Activated T-cell treated with anti-CD3 and anti-CD28 coated beads, Interleukin-2, amount 50 U/mL, for 24 hours (primary cell): ENCODE measurements at regions not wholly inside any gene's neighbourhood (a gene's known extent, or its start where the extent isn't known, plus 50 kb on each side); places are given as distances from the start of the nearest gene placed in this dataset.
"Not testable (repeated sequence)": the region's sequence is repeated elsewhere in the genome, so short reads cannot be mapped to it uniquely, and the experiment has no call there.

Experiments
- DNase-seq: peaks from one replicate; pipeline ENCODE4 v3.0.0-alpha.2; 2020
- H3K27ac Mint-ChIP-seq: 2 replicates; pipeline ENCODE4 v1.8.0; 2020; ENCODE audit warnings: mild to moderate bottlenecking, mixed read lengths
- H3K27me3 Mint-ChIP-seq: 2 replicates; pipeline ENCODE4 v1.8.0; 2020; ENCODE audit warnings: mixed read lengths
- H3K36me3 Mint-ChIP-seq: 2 replicates; pipeline ENCODE4 v1.8.0; 2020; ENCODE audit warnings: low read depth, mixed read lengths
- H3K4me1 Mint-ChIP-seq: 2 replicates; pipeline ENCODE4 v1.8.0; 2020; ENCODE audit warnings: low read depth, mixed read lengths
- H3K4me3 Mint-ChIP-seq: 2 replicates; pipeline ENCODE4 v1.8.0; 2020; ENCODE audit warnings: mild to moderate bottlenecking, moderate library complexity, mixed read lengths
- H3K9me3 Mint-ChIP-seq: 2 replicates; pipeline ENCODE4 v1.8.0; 2020; ENCODE audit warnings: mixed read lengths

DNA sequence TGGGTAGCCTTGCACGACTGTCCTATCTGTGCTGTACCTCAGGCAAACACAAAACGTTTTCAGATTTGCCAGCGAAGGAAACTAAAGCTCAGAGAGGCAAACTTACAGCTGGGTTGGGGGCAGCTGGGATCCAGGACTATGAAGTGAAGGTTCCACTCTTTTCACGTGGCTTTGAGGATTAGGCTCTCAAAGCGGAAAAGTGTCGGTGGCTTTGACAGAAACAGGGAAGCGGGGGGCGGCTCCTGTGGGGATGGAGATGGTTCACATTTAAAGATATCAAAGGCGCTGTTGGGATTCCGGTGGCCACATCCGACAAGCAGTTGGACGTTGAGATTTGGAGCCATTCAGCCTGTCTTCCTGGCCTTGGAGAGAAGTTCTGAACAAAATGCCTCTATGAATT, 958.3 kb upstream of the ZNF722 start:
- Mint-ChIP-seq H3K27ac (no peak overlapping the region), H3K27me3 (no peaks in the 10 kb centered on the region), H3K36me3 (no peaks in the 10 kb centered on the region), H3K4me3 (no peak overlapping the region), H3K4me1 (no peaks in the 10 kb centered on the region), H3K9me3 (peaks cover 49% of the 10 kb centered on the region)
- no peak for DNase-seq

DNA sequence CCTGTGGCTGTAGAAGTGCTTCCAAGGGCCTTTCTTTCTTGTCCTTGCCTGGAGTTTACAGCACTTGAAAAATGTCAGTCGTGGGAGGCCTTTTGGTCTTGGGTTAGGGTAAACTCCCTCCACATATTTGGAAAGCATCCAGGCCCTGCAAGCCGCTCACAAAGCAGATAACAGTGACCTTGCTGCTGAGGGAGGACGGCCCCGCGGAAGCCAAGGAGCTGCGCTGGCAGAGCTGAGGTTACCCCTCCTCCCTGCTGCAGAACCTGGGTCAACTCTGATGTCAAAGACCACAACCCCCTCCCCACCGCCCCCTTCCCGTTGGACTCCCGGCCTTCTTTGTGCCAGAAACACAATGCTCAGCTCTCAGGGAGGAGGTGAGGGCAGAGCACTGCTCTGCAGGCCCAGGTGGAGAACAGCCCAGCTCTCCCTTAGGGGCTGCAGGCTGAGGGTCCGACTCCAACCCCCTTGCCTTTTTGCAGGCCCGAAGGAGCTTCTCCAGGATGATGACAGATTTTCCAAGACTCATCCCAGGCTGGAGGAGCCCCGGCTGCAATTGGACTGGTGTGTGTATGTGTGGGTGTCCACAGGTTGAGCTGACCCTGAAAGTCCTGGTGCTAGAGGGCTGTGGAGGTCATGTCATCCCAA, 957.6 kb upstream of the ZNF722 start:
- no peak overlapping the region for H3K4me3 Mint-ChIP-seq
- no peak overlapping the region for H3K27ac Mint-ChIP-seq
- no peaks in the 10 kb centered on the region for H3K4me1 Mint-ChIP-seq
- H3K36me3 Mint-ChIP-seq = no peaks in the 10 kb centered on the region
- H3K27me3 Mint-ChIP-seq = no peaks in the 10 kb centered on the region
- H3K9me3 Mint-ChIP-seq = peaks cover 43% of the 10 kb centered on the region
- DNase-seq = no peak

DNA sequence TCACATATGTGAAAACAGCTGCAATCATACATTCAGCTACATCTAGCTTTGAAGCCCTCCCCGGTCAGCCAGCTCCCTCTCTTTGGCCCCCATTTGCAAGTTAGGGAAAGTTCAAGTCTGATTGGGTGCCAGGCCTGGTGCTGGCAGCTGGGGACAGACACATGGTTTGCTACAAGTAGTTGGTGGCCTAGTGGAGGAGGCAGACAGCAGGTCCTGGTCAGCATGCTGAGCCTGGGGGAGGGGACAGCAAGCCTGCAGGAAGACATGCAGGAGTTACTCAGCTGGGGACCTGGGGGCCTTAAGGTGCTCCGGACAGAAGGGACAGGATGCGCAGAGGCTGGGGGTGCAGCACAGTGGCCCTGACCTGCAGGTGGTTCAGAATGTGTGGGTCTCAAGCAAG, 956.9 kb upstream of the ZNF722 start:
- Mint-ChIP-seq H3K4me3 (no peak overlapping the region), H3K4me1 (no peaks in the 10 kb centered on the region), H3K27ac (no peak overlapping the region), H3K9me3 (peaks cover 43% of the 10 kb centered on the region), H3K36me3 (no peaks in the 10 kb centered on the region), H3K27me3 (no peaks in the 10 kb centered on the region)
- DNase-seq = no peak

DNA sequence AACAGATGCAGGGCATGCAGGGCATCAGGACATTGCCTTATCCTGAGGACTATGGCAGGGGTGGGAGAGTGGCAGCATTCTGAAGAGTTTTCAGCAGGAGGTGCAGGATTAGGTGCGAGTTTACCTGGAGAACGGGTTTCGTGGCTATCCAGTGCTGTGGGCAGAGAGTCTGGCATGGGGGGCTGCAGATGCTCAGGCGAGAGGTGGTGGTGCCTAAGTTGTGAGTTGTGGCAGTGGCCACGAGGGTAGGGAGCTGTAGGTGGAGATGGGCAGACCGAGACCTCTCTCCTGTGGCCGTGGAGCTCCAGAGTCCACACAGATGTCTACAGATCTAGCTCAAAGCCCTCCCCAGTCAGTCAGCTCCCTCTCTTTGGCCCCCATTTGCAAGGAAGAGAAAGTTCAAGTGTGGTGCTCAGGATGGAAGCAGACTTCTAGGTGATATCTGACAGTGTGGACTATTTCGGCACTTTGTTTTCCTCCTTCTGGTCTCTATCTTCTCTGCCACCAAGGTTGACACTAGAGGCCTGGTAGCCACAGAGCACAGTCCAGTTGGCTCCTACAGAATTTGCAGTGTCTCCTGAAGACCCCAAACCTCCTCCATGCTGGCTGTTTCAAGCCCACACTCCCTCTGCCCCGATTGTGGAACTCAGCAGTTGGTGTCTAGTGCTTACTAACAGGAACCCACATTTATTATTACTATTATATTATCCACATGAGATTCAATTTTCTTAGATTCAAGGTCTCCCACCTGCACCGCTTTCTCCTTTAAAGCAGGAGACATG, 955.7 kb upstream of the ZNF722 start:
- Mint-ChIP-seq H3K4me3 (no peak overlapping the region), H3K27ac (no peak overlapping the region), H3K36me3 (no peaks in the 10 kb centered on the region), H3K9me3 (peaks cover 43% of the 10 kb centered on the region), H3K27me3 (no peaks in the 10 kb centered on the region), H3K4me1 (no peaks in the 10 kb centered on the region)
- no peak for DNase-seq

DNA sequence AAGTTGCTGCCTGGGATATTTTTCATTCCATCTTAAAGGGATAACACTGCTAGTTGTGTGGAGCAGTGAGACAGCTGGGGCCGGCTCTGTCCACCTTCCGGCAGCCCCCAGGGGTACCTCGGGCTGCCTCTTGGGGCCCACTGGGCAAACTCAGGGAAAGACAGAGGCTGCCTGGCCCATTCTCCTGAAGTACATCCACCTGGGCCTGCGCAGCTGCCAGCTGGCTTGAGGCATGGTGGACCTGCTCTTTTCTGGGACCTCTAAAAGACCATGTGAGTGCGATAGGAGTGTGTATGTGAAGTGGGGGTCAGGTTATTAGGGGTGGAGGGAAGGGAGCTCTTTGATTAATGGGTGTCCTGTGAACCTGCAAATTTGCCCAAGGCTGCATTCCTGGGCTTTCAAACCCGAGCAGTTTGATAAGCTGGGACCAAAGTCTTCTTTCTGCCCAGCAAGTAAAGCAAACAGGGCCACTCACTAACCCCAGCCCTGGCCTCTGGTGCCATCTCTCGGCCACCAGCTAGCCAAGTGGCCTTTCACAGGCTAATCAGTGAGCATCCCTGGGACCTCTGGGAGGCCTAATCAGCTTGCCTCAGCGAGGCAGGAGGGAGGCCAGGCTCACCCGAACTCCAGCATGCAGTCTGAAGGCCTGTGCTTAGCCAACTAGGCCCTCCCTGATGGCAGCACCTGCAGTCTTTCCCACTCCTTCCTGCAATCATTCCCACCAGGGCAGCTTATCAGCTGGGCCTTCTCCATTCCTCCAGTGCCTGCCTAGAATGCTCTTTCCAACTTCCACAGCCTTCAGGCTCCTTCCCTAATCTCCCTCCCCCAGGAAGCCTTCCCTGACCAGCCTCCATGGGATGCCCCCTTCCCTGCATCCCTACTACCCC, 954.7 kb upstream of the ZNF722 start:
- no peak for DNase-seq
- Mint-ChIP-seq H3K36me3 (no peaks in the 10 kb centered on the region), H3K4me1 (no peaks in the 10 kb centered on the region), H3K4me3 (no peak overlapping the region), H3K27me3 (no peaks in the 10 kb centered on the region), H3K9me3 (peaks cover 45% of the 10 kb centered on the region), H3K27ac (no peak overlapping the region)

DNA sequence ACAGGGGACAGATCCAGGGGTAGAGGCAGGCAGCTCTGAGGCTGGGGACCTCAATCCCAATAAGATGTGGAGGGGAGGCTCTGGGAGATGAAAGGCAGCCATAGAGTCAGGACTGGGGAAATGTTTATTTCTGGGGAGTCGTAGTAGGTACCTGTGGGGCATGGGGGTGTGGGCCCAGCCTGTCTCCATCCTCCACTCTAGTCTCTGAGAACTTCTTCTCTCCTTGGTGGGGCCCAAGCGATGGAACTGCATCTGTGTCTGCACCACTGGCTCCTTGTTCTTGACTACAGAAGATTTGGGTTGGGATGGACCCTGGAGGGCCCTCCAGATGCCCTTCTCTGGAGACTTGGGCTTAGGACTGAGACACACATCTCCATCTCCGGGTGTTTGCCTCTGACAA, 953.9 kb upstream of the ZNF722 start:
- H3K4me3 Mint-ChIP-seq = no peak overlapping the region
- no peaks in the 10 kb centered on the region for H3K27me3 Mint-ChIP-seq
- H3K27ac Mint-ChIP-seq = no peak overlapping the region
- no peak for DNase-seq
- H3K9me3 Mint-ChIP-seq = peaks cover 46% of the 10 kb centered on the region
- H3K4me1 Mint-ChIP-seq = no peaks in the 10 kb centered on the region
- no peaks in the 10 kb centered on the region for H3K36me3 Mint-ChIP-seq

DNA sequence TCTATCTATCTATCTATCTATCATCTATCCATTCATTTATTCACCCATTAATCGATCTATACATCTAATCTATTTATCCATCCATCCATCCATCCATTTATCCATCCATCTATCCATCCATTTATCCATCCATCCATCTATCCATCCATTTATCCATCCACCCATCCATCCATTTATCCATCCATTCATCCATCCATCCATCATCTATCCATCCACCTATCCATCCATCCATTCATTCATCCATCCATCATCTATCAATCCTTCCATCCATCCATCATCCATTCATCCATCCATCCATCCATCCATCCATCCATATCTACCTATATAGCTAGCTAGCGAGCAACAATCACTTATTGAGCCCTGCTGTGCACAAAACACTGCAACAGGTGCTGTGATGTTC, 953.1 kb upstream of the ZNF722 start:
- peaks cover 44% of the 10 kb centered on the region for H3K9me3 Mint-ChIP-seq
- no peak for DNase-seq
- no peak overlapping the region for H3K27ac Mint-ChIP-seq
- no peaks in the 10 kb centered on the region for H3K4me1 Mint-ChIP-seq
- H3K27me3 Mint-ChIP-seq = no peaks in the 10 kb centered on the region
- no peak overlapping the region for H3K4me3 Mint-ChIP-seq
- no peaks in the 10 kb centered on the region for H3K36me3 Mint-ChIP-seq

DNA sequence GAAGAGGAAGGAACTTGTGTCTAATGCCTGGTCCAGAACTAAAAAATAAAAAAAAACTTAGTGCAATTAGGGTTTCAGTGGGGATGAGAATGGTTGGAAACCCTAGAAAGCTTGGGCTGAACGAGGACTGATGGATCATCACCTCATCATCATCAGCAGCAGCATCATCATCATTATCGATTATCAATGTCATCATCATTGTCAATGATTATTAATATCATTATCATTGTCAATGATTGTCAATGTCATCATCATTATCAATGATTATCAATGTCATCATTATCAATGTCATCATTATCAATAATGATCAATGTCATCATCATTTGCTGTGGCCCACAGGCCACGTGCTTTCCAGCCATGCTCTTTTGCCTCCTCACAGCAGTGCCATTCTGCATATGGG, 952.0 kb upstream of the ZNF722 start:
- Mint-ChIP-seq H3K9me3 (peaks cover 43% of the 10 kb centered on the region), H3K4me1 (no peaks in the 10 kb centered on the region), H3K4me3 (no peak overlapping the region), H3K36me3 (no peaks in the 10 kb centered on the region), H3K27me3 (no peaks in the 10 kb centered on the region), H3K27ac (no peak overlapping the region)
- DNase-seq = no peak

DNA sequence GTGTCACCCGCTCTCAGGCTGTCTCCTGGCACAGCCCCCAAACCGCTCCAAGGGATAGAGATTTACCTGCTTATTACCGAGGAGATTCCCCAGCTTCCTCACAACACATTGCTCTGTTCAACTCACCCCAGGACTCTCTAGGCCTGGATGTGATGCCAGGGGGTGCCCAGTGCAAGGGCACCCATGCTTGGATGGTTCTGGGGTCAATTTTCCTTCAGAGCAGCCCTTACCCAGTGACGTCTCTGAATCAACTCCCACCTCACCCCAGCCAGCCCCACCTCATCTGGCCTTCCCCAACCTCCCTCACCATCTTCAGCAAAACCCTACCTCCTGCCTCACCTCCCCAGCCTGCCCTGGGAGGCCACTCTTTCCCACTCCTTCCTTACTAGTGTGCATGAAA, 951.6 kb upstream of the ZNF722 start:
- Mint-ChIP-seq H3K36me3 (no peaks in the 10 kb centered on the region), H3K27me3 (no peaks in the 10 kb centered on the region), H3K4me3 (no peak overlapping the region), H3K27ac (no peak overlapping the region), H3K4me1 (no peaks in the 10 kb centered on the region), H3K9me3 (peaks cover 40% of the 10 kb centered on the region)
- DNase-seq = no peak

DNA sequence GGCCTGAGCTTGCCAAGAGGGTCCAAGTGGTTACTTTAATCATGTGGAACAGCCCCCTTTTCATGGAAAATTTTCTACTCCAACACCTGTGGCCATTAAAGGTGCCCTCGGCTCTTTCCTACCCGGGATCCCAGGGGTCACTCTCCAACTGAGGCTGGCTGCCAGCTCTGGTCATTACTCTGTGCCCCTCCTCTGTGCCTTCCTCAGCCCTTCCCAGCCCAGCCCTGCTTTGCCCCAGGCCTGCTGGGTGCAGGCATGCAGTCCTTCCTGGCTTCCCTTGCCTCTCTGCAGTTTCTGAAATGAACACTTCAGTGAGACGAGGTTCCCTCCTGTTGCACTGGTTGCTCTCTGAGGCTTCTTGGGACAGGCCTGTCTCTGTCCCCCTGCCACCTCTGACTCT, 951.1 kb upstream of the ZNF722 start:
- DNase-seq = no peak
- H3K4me3 Mint-ChIP-seq = no peak overlapping the region
- peaks cover 37% of the 10 kb centered on the region for H3K9me3 Mint-ChIP-seq
- no peak overlapping the region for H3K27ac Mint-ChIP-seq
- no peaks in the 10 kb centered on the region for H3K36me3 Mint-ChIP-seq
- no peaks in the 10 kb centered on the region for H3K4me1 Mint-ChIP-seq
- no peaks in the 10 kb centered on the region for H3K27me3 Mint-ChIP-seq

DNA sequence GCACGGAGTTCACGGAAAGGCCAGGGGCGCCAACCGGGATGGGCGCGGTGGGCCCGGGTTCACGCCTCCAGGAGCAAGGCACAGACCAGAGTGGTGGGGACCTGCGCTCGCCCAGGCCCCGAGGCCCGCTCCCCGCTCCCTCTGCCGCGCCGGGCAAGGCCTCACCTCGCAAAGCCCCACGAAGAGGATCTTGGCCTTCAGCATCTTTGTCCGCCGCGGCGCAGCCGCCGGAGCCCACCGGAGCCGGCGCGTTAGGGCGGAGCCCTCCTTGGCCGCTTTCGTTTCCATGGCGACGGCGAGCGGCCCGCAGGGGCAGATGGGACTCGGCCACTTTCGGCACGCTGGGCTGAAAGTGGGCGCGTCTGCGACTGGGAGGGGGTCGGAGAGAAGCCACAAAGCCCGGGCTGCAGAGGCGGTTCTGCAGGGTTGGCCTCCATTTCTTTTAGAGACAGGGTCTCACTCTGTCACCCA, 944.4 kb upstream of the ZNF722 start:
- H3K36me3 Mint-ChIP-seq = no peaks in the 10 kb centered on the region
- no peak overlapping the region for H3K4me3 Mint-ChIP-seq
- no peaks in the 10 kb centered on the region for H3K4me1 Mint-ChIP-seq
- peaks cover 17% of the 10 kb centered on the region for H3K9me3 Mint-ChIP-seq
- no peak for DNase-seq
- H3K27ac Mint-ChIP-seq = no peak overlapping the region
- no peaks in the 10 kb centered on the region for H3K27me3 Mint-ChIP-seq

DNA sequence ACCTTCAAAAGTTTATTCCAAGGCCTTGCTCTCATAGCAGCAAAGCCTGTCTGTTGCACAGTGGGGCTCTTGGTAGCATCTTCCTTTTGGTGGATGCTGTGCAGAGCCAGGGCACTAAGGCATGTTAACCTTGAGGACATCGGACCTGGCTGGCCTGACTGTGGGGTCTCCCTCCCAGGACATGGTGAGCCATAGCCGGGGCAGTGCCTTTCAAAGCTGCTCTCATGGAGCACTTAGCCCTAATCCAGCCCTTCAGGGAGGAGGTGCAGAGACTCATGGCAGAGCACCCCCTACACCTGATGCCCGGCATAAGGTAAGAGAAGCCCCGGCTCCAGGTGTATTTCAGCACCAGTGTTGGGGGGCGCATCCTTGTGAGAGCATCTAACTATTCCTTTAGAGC, 941.4 kb upstream of the ZNF722 start:
- Mint-ChIP-seq H3K4me1 (no peaks in the 10 kb centered on the region), H3K9me3 (peaks cover 13% of the 10 kb centered on the region), H3K27me3 (no peaks in the 10 kb centered on the region), H3K4me3 (no peak overlapping the region), H3K36me3 (no peaks in the 10 kb centered on the region), H3K27ac (no peak overlapping the region)
- DNase-seq = no peak

DNA sequence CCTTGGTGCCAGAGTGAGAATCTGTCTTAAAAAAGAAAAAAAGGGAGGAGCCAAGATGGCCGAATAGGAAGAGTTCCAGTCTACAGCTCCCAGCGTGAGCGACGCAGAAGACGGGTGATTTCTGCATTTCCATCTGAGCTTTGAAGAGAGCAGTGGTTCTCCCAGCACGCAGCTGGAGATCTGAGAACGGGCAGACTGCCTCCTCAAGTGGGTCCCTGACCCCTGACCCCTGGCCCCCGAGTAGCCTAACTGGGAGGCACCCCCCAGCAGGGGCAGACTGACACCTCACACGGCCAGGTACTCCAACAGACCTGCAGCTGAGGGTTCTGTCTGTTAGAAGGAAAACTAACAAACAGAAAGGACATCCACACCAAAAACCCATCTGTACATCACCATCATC, 937.9 kb upstream of the ZNF722 start:
- not testable (repeated sequence) for H3K4me1 Mint-ChIP-seq, DNase-seq, H3K27ac Mint-ChIP-seq

DNA sequence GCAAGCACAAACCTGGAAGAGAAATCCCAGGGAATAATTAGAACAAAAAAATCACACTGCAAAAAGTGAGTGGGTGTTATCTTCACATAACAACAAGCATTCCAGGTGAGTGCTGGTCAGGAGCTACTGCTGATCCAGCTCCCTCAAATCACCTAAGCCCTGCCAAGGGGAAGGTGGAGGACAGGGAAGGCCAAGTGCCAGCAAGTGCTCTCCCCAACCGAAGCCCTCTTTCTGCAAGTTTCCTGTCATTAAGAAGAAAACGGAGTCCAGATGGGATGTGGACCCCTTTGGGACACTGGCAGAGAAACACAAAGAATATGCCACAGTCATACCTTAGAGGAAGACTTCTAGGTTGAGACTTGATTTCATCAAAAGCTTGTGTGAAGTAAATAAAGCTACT, 933.0 kb upstream of the ZNF722 start:
- Mint-ChIP-seq H3K27ac (no peak overlapping the region), H3K4me3 (no peak overlapping the region), H3K4me1 (no peaks in the 10 kb centered on the region), H3K27me3 (no peaks in the 10 kb centered on the region), H3K36me3 (peaks cover 2% of the 10 kb centered on the region), H3K9me3 (peaks cover 25% of the 10 kb centered on the region)
- no peak for DNase-seq

More for the DNA sequence above, 937.9 kb upstream of the ZNF722 start:
- not testable (repeated sequence) for H3K27me3 Mint-ChIP-seq, H3K4me3 Mint-ChIP-seq, H3K9me3 Mint-ChIP-seq, H3K36me3 Mint-ChIP-seq

DNA sequence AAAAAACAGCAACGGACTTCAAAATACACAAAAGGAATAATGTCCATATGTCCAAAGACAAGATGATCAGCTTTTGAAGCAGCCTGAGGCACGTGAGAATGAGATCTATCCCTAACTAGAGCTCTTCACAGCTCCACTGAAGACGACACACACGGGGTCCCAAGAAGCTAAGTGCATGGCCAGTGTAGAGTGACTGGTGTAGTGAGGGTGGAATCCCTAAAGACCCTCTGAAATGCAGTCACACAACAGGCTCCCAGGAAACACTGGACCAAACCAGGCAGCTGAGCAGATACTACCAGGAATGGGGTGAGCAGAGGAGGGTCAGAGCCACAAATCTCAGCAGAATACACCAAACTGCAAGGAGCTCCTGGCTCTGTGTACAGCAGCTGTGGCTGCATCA, 932.4 kb upstream of the ZNF722 start:
- not testable (repeated sequence) for H3K4me3 Mint-ChIP-seq, H3K27ac Mint-ChIP-seq, DNase-seq, H3K36me3 Mint-ChIP-seq, H3K4me1 Mint-ChIP-seq, H3K27me3 Mint-ChIP-seq
- H3K9me3 Mint-ChIP-seq = peaks cover 25% of the 10 kb centered on the region
